Natural killer cell (primary cell): ENCODE measurements at regions not wholly inside any gene's neighbourhood (a gene's known extent, or its start where the extent isn't known, plus 50 kb on each side); places are given as distances from the start of the nearest gene placed in this dataset.
A peak's percentile ranks its signal among the peaks of the same experiment; 100 is the strongest.

Experiments
- ATAC-seq, 3 donors: fragments of 150-1000 bp in 2 of 3; fragments of 200-7000 bp in 1 of 3; cut with Tn5 transposase; 1 replicate in 1 of 3; 2 replicates in 2 of 3; pipeline ENCODE4 v1.10.0; 2021; ENCODE audit warnings: mild to moderate bottlenecking in 2 of 3, moderate library complexity in 2 of 3
- DNase-seq, 2 donors: peaks; one replicate each; pipeline versions ENCODE4 v3.0.0 to v3.0.0-alpha.2; 2013 to 2021; ENCODE audit warnings: mixed read lengths in 1 of 2
- H3K27ac ChIP-seq: one replicate; pipeline ENCODE4 v1.5.1; 2013; ENCODE audit warnings: mild to moderate bottlenecking, low read length
- H3K27me3 ChIP-seq: one replicate; pipeline ENCODE4 v1.6.1; 2013; ENCODE audit warnings: low read length; ENCODE audit not compliant: control insufficient read depth, insufficient read depth
- H3K36me3 ChIP-seq: one replicate; pipeline ENCODE4 v1.6.1; 2013; ENCODE audit warnings: low read length; ENCODE audit not compliant: control insufficient read depth, insufficient read depth
- H3K4me1 ChIP-seq: one replicate; pipeline ENCODE4 v1.6.1; 2013; ENCODE audit warnings: low read length; ENCODE audit not compliant: control insufficient read depth, insufficient read depth
- H3K4me3 ChIP-seq: one replicate; pipeline ENCODE4 v1.5.1; 2013; ENCODE audit warnings: low read length
- H3K9me3 ChIP-seq: one replicate; pipeline ENCODE4 v1.6.1; 2013; ENCODE audit warnings: low read length; ENCODE audit not compliant: control insufficient read depth, insufficient read depth
- H3K27ac Mint-ChIP-seq, 2 donors: one replicate each; pipeline ENCODE4 v1.8.0; 2022; ENCODE audit warnings: mild to moderate bottlenecking in 2 of 2, mixed read lengths in 2 of 2, moderate library complexity in 1 of 2
- H3K27me3 Mint-ChIP-seq, 2 donors: one replicate each; pipeline ENCODE4 v1.8.0; 2022; ENCODE audit warnings: low read depth in 2 of 2, mixed read lengths in 2 of 2
- H3K36me3 Mint-ChIP-seq: one replicate; pipeline ENCODE4 v1.8.0; 2022; ENCODE audit warnings: mixed read lengths
- H3K4me1 Mint-ChIP-seq, 2 donors: one replicate each; pipeline ENCODE4 v1.8.0; 2022; ENCODE audit warnings: mixed read lengths in 2 of 2
- H3K4me3 Mint-ChIP-seq: one replicate; pipeline ENCODE4 v1.8.0; 2022; ENCODE audit warnings: mild to moderate bottlenecking, moderate library complexity, mixed read lengths
- H3K9me3 Mint-ChIP-seq, 2 donors: one replicate each; pipeline ENCODE4 v1.8.0; 2022; ENCODE audit warnings: mixed read lengths in 2 of 2
- CTCF ChIP-seq: fragments of 200-600 bp; IDR thresholded peaks from one replicate; pipeline ENCODE4 v1.8.0; 2022; ENCODE audit warnings: antibody characterized with exemption
- WGBS: methylation state at CpG from one replicate; pipeline ENCODE4 v1.1.7; 2013; ENCODE audit warnings: missing lambda C conversion rate; ENCODE audit not compliant: insufficient coverage; 5-methylcytosine and 5-hydroxymethylcytosine counted together
- intact Hi-C: fragments of 100-400 bp; cut with micrococcal nuclease; formaldehyde crosslinking; loops from one replicate; pipeline ENCODE4 v1.14.2; 2022

GRCh38 chr7:135800560-135800959 lies 51.9 kb upstream of the FAM180A start:
- Mint-ChIP-seq H3K27ac (no peak overlapping the region), H3K9me3 (no peaks in the 10 kb centered on the region), H3K4me1 (peaks cover 15 to 17% of the 10 kb centered on the region in 2 donors), H3K27me3 (peaks cover 17 to 38% of the 10 kb centered on the region in 2 donors), H3K36me3 (no peaks in the 10 kb centered on the region), H3K4me3 (peak overlapping the region; percentile 17)
- Histone ChIP-seq H3K36me3 (no peaks in the 10 kb centered on the region), H3K27me3 (peaks cover 9% of the 10 kb centered on the region), H3K4me1 (peaks cover 7% of the 10 kb centered on the region), H3K4me3 (no peak overlapping the region), H3K27ac (no peak overlapping the region), H3K9me3 (no peaks in the 10 kb centered on the region)
- no peak for TF ChIP-seq CTCF
- intact Hi-C loops = no loop called here
- 84% methylated on average over 10 of the region's 10 CpGs for WGBS
- no peak for ATAC-seq
- no peak for DNase-seq

- Mint-ChIP-seq H3K9me3 (no peaks in the 10 kb centered on the region), H3K4me3 (no peak overlapping the region), H3K4me1 (peaks cover 15 to 17% of the 10 kb centered on the region in 2 donors), H3K27me3 (peaks cover 17 to 38% of the 10 kb centered on the region in 2 donors), H3K27ac (no peak overlapping the region), H3K36me3 (no peaks in the 10 kb centered on the region)
- Histone ChIP-seq H3K27me3 (peaks cover 9% of the 10 kb centered on the region), H3K4me1 (peaks cover 7% of the 10 kb centered on the region), H3K4me3 (no peak overlapping the region), H3K9me3 (no peaks in the 10 kb centered on the region), H3K36me3 (no peaks in the 10 kb centered on the region), H3K27ac (no peak overlapping the region)
- intact Hi-C loops = loop anchor here (10.0 kb wide), 1 partner anchor 1655 kb away; no protein-coding TSS in a partner anchor
- no peak for TF ChIP-seq CTCF
- WGBS = 100% methylated on average over 1 of the region's 3 CpGs
- ATAC-seq (no peak), DNase-seq (no peak)
These were observed 51.3 kb upstream of the FAM180A start for GRCh38 chr7:135799881-135800280.
